ENCODE measurements at regions not wholly inside any gene's neighbourhood (a gene's known extent, or its start where the extent isn't known, plus 50 kb on each side); places are given as distances from the start of the nearest gene placed in this dataset.

DNA sequence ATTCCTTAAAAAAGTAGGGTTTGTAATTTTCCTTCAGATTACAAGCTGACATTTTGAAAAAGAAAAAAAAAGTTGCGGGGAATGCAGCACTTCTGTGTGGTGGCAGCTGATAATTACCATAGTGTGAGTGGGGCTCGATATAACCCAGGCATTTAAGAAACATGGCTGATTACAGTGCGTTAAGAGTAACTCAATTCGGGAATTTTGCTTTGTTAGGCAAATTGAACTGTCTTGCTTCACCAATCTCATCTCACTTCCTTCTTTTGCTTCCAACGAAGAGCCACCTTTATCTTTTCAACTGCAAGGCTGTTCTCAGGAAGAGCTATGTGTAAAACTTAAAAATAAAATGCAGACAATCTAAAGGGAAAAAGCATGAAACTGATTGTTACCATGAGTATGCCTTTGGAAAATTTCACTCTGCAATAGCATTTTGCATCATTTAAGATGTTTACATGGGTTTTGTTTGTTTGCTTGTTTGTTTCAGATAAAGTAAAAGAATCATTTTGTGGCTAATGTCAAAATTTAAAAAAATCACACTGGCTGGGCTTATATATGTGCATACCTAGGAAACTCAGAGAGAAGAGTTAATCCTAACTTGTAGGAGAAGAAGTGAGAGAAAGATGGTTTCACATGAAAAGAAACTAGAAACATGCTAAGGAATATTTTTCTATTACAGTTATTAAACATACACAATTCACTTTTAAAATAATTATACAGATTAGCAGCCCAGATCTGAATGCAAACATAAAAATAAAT is 295.9 kb upstream of the ATP2B1 start:
- intact Hi-C loops (cut with micrococcal nuclease): no loop called here

DNA sequence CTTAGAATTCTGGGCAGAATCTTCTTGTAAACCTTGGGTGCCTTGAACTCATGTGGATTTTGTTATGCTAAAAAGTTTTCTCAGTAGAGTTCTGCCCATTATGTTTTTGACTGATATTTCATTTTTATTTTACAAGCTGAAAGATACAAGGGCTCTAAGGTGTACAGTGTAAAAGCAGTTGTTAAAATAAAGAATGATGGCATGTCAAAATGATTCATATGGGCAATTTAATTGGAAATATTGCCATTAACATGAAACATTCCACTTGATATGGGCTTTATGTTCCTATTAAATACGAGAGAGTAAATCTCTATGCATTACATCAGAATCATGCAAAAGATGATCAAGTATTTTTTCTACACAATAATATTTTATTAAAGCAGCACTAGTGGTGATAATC is 295.1 kb upstream of the ATP2B1 start:
- H3K9me3 ChIP-seq (replicated peaks): no peaks in the 10 kb centered on the region
- TF ChIP-seq, protein P1, sequence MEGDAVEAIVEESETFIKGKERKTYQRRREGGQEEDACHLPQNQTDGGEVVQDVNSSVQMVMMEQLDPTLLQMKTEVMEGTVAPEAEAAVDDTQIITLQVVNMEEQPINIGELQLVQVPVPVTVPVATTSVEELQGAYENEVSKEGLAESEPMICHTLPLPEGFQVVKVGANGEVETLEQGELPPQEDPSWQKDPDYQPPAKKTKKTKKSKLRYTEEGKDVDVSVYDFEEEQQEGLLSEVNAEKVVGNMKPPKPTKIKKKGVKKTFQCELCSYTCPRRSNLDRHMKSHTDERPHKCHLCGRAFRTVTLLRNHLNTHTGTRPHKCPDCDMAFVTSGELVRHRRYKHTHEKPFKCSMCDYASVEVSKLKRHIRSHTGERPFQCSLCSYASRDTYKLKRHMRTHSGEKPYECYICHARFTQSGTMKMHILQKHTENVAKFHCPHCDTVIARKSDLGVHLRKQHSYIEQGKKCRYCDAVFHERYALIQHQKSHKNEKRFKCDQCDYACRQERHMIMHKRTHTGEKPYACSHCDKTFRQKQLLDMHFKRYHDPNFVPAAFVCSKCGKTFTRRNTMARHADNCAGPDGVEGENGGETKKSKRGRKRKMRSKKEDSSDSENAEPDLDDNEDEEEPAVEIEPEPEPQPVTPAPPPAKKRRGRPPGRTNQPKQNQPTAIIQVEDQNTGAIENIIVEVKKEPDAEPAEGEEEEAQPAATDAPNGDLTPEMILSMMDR (IDR thresholded peaks at IDR 0.05; ENCODE audit: borderline replicate concordance): no peak
- DNase-seq: no peak
- intact Hi-C loops (cut with micrococcal nuclease): no loop called here
- H3K36me3 ChIP-seq: no peaks in the 10 kb centered on the region
- H3K4me1 ChIP-seq: no peaks in the 10 kb centered on the region
- no peaks in the 10 kb centered on the region for H3K27me3 ChIP-seq (ENCODE audit: low read depth)
- H3K4me3 ChIP-seq: no peak overlapping the region
- no peak overlapping the region for H3K27ac ChIP-seq (replicated peaks)

More for the DNA sequence above, 295.9 kb upstream of the ATP2B1 start:
- no peak overlapping the region for H3K4me3 ChIP-seq
- H3K27ac ChIP-seq (replicated peaks): no peak overlapping the region
- no peaks in the 10 kb centered on the region for H3K36me3 ChIP-seq
- H3K4me1 ChIP-seq: no peaks in the 10 kb centered on the region
- no peaks in the 10 kb centered on the region for H3K27me3 ChIP-seq (ENCODE audit: low read depth)
- TF ChIP-seq, protein P1 (IDR thresholded peaks at IDR 0.05; ENCODE audit: borderline replicate concordance): no peak
- no peak for DNase-seq
- no peaks in the 10 kb centered on the region for H3K9me3 ChIP-seq (replicated peaks)

DNA sequence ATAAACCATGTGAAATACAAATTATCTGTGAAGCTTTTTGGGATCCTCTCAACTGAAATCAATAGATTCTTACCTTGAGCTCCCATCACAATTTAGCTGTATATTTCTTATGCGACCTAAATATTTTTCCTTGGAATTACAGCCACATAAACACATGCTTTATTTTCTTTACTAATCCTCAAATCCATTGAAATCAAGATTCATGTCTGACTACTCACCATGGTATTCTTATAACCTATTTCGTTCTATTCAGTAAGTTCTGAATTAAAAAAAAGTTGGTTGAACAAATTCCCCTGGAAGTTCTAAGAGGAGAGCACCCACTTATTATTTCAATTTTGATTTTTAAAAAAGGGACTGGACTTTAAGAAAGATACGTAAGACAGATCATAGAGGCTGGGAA is 292.1 kb upstream of the ATP2B1 start:
- intact Hi-C loops (cut with micrococcal nuclease): no loop called here
- Histone ChIP-seq H3K27me3 (ENCODE audit: low read depth) (no peaks in the 10 kb centered on the region), H3K36me3 (no peaks in the 10 kb centered on the region), H3K9me3 (replicated peaks) (no peaks in the 10 kb centered on the region), H3K27ac (replicated peaks) (no peak overlapping the region), H3K4me3 (no peak overlapping the region), H3K4me1 (no peaks in the 10 kb centered on the region)
- DNase-seq: no peak
- TF ChIP-seq, protein P1 (IDR thresholded peaks at IDR 0.05; ENCODE audit: borderline replicate concordance): no peak

DNA sequence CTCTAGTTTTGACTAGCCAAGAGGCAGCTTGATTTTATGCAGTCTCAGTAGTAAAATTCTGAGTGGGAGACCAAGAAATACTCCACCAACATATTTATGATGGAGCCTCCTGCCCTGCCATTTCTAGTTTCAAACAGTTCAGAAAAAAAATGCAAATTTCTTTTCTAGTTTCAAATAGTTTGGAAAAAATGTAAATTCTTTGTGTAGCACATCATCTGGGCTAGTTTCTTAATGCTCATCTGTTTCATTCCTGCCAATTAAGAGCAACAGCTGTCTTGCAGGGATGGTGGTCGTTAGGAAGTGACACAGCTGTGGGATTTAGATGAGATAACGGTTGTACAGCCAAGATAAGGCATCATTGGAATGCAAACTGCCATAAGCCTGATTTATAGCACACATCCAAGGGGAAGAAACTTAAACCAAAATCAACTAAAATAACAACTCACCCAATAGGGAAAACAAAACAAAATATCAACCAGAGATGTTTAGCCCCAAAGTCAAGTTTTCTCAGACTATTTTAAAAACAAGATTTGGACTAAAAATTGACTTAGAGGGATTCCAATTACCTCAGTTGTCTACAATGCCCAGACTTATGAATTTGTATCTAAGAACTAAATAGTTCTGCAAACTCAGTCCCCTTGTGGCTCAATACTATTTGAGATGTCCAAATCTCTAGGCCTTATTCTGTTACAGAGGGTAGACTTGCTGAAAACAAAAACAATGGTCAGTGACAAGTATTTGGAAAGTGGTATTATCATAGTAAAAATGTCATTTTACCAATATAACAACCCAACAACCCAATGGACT is 291.3 kb upstream of the ATP2B1 start:
- Histone ChIP-seq H3K9me3 (replicated peaks) (no peaks in the 10 kb centered on the region), H3K36me3 (no peaks in the 10 kb centered on the region), H3K27ac (replicated peaks) (no peak overlapping the region), H3K4me3 (no peak overlapping the region), H3K27me3 (ENCODE audit: low read depth) (no peaks in the 10 kb centered on the region), H3K4me1 (no peaks in the 10 kb centered on the region)
- intact Hi-C loops (cut with micrococcal nuclease): no loop called here
- TF ChIP-seq, protein P1 (IDR thresholded peaks at IDR 0.05; ENCODE audit: borderline replicate concordance): no peak
- DNase-seq: no peak

DNA sequence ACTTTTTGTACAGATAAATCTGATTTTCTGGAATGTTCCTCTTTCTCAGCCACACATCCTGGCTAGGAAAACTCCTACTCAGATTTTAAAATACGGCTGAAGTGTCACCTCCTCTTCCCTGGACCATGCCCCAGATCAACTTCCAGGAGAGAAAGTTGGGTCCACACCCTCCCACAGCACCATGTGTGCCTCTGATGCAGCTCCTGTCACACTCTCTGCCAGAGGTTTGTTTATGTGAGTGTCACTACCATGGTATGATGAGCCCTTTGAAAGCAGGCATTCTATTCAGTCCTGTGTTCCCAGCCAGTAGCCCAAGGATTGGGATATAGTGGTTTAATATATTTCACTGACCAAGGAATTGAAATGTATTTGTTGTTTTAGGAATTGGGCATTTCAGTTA is 287.2 kb upstream of the ATP2B1 start:
- Histone ChIP-seq H3K27me3 (ENCODE audit: low read depth) (no peaks in the 10 kb centered on the region), H3K9me3 (replicated peaks) (no peaks in the 10 kb centered on the region), H3K4me1 (no peaks in the 10 kb centered on the region), H3K4me3 (no peak overlapping the region), H3K36me3 (no peaks in the 10 kb centered on the region), H3K27ac (replicated peaks) (no peak overlapping the region)
- no peak for DNase-seq
- intact Hi-C loops (cut with micrococcal nuclease): no loop called here
- TF ChIP-seq, protein P1 (IDR thresholded peaks at IDR 0.05; ENCODE audit: borderline replicate concordance): no peak

All from left ventricle myocardium inferior (tissue), 1 donor.